Sigmoid colon (tissue), 6 donors: ENCODE measurements at regions not wholly inside any gene's neighbourhood (a gene's known extent, or its start where the extent isn't known, plus 50 kb on each side); places are given as distances from the start of the nearest gene placed in this dataset.

Source experiments
- DNase-seq: peaks from one replicate; pipeline ENCODE4 v3.0.0-alpha.2; 2019
- H3K27ac ChIP-seq, 4 donors: fragments of 200-600 bp; sonication (generic); one replicate each; pipeline ENCODE4 v1.5.1; 2016 to 2019; ENCODE audit warnings: mild to moderate bottlenecking in 1 of 4
- H3K27me3 ChIP-seq, 3 donors: fragments of 200-600 bp; sonication (generic); one replicate each; pipeline ENCODE4 v1.5.1; 2019; ENCODE audit warnings: mild to moderate bottlenecking in 1 of 3
- H3K36me3 ChIP-seq, 4 donors: fragments of 200-600 bp; sonication (generic); one replicate each; pipeline ENCODE4 v1.5.1; 2016 to 2019
- H3K4me1 ChIP-seq, 4 donors: fragments of 200-600 bp; sonication (generic); one replicate each; pipeline ENCODE4 v1.5.1; 2017 to 2019
- H3K4me3 ChIP-seq, 4 donors: fragments of 200-600 bp; sonication (generic); one replicate each; pipeline ENCODE4 v1.5.1; 2017 to 2019; ENCODE audit warnings: mild to moderate bottlenecking in 2 of 4, moderate library complexity in 1 of 4
- H3K9me3 ChIP-seq, 4 donors: fragments of 200-600 bp in 3 of 4; sonication (generic) in 3 of 4; one replicate each; pipeline versions ENCODE4 v1.5.1 to v1.6.1; 2013 to 2019
- CTCF ChIP-seq, 4 experiments: fragments of 450-650 bp in 3 of 4; fragments of 200-600 bp in 1 of 4; IDR thresholded peaks; one replicate each; pipeline ENCODE4 v1.5.1; 2016 to 2019; ENCODE audit warnings: antibody characterized with exemption in 4 of 4, mild to moderate bottlenecking in 3 of 4, moderate library complexity in 2 of 4
- EP300 ChIP-seq, 4 donors: sonication (generic); formaldehyde crosslinking; IDR thresholded peaks; one replicate each; pipeline ENCODE4 v1.6.1; 2017; ENCODE audit warnings: antibody characterized with exemption in 4 of 4
- POLR2A ChIP-seq, 2 donors: fragments of 450-650 bp; IDR thresholded peaks; one replicate each; pipeline ENCODE4 v1.6.1; 2016; ENCODE audit warnings: antibody characterized with exemption in 2 of 2, mild to moderate bottlenecking in 2 of 2, moderate library complexity in 2 of 2
- POLR2AphosphoS5 ChIP-seq, 4 donors: sonication (generic); formaldehyde crosslinking; IDR thresholded peaks; one replicate each; pipeline ENCODE4 v1.6.1; 2017; ENCODE audit warnings: antibody characterized with exemption in 4 of 4
- WGBS, 2 donors: extraction: QIAGEN DNeasy Blood & Tissue Kit; methylation state at CpG; one replicate each; pipeline ENCODE4 v1.1.7; 2013; 5-methylcytosine and 5-hydroxymethylcytosine counted together
- intact Hi-C: fragments of 100-400 bp; cut with DNase I; formaldehyde crosslinking; loops from one replicate; pipeline ENCODE4 v1.15.1; 2023
- donor health status: healthy with polysubstance abuse.
- donor health status: healthy.

GRCh38 chrX:44043496-44043895, 70.3 kb upstream of the NDP start:
- 93 to 97% methylated on average over 1 of the region's 1 CpG for WGBS, 2 donors
- no peak overlapping the region for H3K27ac ChIP-seq

GRCh38 chrX:44042751-44043150, 69.6 kb upstream of the NDP start:
- intact Hi-C loops: no loop called here
- Histone ChIP-seq H3K4me1 (no peaks in the 10 kb centered on the region), H3K27ac (no peak overlapping the region), H3K9me3 (no peaks in the 10 kb centered on the region), H3K36me3 (no peaks in the 10 kb centered on the region), H3K27me3 (no peaks in the 10 kb centered on the region), H3K4me3 (no peak overlapping the region)
- TF ChIP-seq CTCF (IDR thresholded peaks at IDR 0.05) (no peak), EP300 (IDR thresholded peaks at IDR 0.05) (no peak), POLR2A (IDR thresholded peaks at IDR 0.05) (no peak), POLR2AphosphoS5 (IDR thresholded peaks at IDR 0.05) (no peak)
- WGBS, 2 donors: 84 to 93% methylated on average over 1 of the region's 1 CpG
- DNase-seq: no peak

More at GRCh38 chrX:44043496-44043895, 70.3 kb upstream of the NDP start:
- H3K36me3 ChIP-seq: no peaks in the 10 kb centered on the region
- H3K9me3 ChIP-seq: no peaks in the 10 kb centered on the region
- intact Hi-C loops: no loop called here
- H3K27me3 ChIP-seq: no peaks in the 10 kb centered on the region
- DNase-seq: no peak
- TF ChIP-seq EP300 (IDR thresholded peaks at IDR 0.05): no peak
- no peak for TF ChIP-seq POLR2AphosphoS5 (IDR thresholded peaks at IDR 0.05)
- no peak for TF ChIP-seq CTCF (IDR thresholded peaks at IDR 0.05)
- TF ChIP-seq POLR2A (IDR thresholded peaks at IDR 0.05): no peak
- H3K4me1 ChIP-seq: no peaks in the 10 kb centered on the region
- no peak overlapping the region for H3K4me3 ChIP-seq

- Histone ChIP-seq H3K36me3 (no peaks in the 10 kb centered on the region), H3K4me3 (no peak overlapping the region), H3K4me1 (no peaks in the 10 kb centered on the region), H3K9me3 (no peaks in the 10 kb centered on the region), H3K27ac (no peak overlapping the region), H3K27me3 (no peaks in the 10 kb centered on the region)
- no peak for TF ChIP-seq POLR2A (IDR thresholded peaks at IDR 0.05)
- no peak for TF ChIP-seq CTCF (IDR thresholded peaks at IDR 0.05)
- TF ChIP-seq POLR2AphosphoS5 (IDR thresholded peaks at IDR 0.05): no peak
- no peak for TF ChIP-seq EP300 (IDR thresholded peaks at IDR 0.05)
- no peak for DNase-seq
- intact Hi-C loops: no loop called here
- 79 to 81% methylated on average over 2 of the region's 2 CpGs for WGBS, 2 donors
These were observed 68.9 kb upstream of the NDP start for GRCh38 chrX:44042116-44042515.

GRCh38 chrX:44040406-44040805, 67.2 kb upstream of the NDP start:
- TF ChIP-seq EP300 (IDR thresholded peaks at IDR 0.05): no peak
- no peak for TF ChIP-seq CTCF (IDR thresholded peaks at IDR 0.05)
- no peak for TF ChIP-seq POLR2A (IDR thresholded peaks at IDR 0.05)
- TF ChIP-seq POLR2AphosphoS5 (IDR thresholded peaks at IDR 0.05): no peak
- intact Hi-C loops: no loop called here
- no peaks in the 10 kb centered on the region for H3K9me3 ChIP-seq
- no peak overlapping the region for H3K4me3 ChIP-seq
- no peaks in the 10 kb centered on the region for H3K27me3 ChIP-seq
- DNase-seq: no peak
- no peaks in the 10 kb centered on the region for H3K4me1 ChIP-seq
- WGBS, 2 donors: 89 to 90% methylated on average over 3 of the region's 3 CpGs
- H3K27ac ChIP-seq: no peak overlapping the region
- no peaks in the 10 kb centered on the region for H3K36me3 ChIP-seq

DNA sequence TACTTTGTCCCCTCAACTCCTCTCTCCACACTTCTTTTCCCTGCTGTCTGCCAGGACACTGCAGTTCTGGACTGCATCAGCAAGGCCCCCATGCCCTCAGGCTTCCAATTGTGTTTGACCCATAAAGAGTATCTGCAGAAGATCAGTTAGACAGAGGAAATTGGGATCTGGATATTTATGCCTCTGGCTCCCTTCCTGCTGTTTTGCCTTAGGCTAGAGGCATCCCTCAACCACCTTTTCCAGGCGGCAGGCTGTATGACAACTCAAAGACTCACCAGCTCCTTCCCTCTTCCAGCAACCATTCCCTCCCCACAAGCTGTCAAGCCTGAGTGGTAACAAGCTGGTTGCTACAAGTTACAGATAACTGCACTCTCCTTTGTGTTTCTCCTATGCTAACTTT, 66.4 kb upstream of the NDP start:
- TF ChIP-seq EP300 (IDR thresholded peaks at IDR 0.05) (no peak), POLR2A (IDR thresholded peaks at IDR 0.05) (no peak), POLR2AphosphoS5 (IDR thresholded peaks at IDR 0.05) (peak in 2 of 4 donors; percentile 64 to 66), CTCF (IDR thresholded peaks at IDR 0.05) (no peak)
- DNase-seq: no peak
- 94 to 95% methylated on average over 1 of the region's 1 CpG for WGBS, 2 donors
- Histone ChIP-seq H3K27me3 (no peaks in the 10 kb centered on the region), H3K36me3 (no peaks in the 10 kb centered on the region), H3K9me3 (no peaks in the 10 kb centered on the region), H3K27ac (no peak overlapping the region), H3K4me3 (no peak overlapping the region), H3K4me1 (no peaks in the 10 kb centered on the region)
- intact Hi-C loops: no loop called here
